Loucy (cell line): ENCODE measurements at regions not wholly inside any gene's neighbourhood (a gene's known extent, or its start where the extent isn't known, plus 50 kb on each side); places are given as distances from the start of the nearest gene placed in this dataset.
A peak's percentile ranks its signal among the peaks of the same experiment; 100 is the strongest.

Experiments used
- H2AFZ ChIP-seq: fragments of 200-600 bp; sonication (generic); 2 replicates; pipeline ENCODE4 v1.6.0; 2016; ENCODE audit warnings: antibody characterized with exemption, mild to moderate bottlenecking, low read length, moderate library complexity
- H3F3A ChIP-seq: fragments of 200-600 bp; 2 replicates; pipeline ENCODE4 v1.6.0; 2016; ENCODE audit warnings: antibody characterized with exemption, low read depth, mild to moderate bottlenecking
- H3K27me3 ChIP-seq: fragments of 200-600 bp; sonication (generic); 2 replicates; pipeline ENCODE4 v1.6.1; 2014; ENCODE audit warnings: low read length, mild to moderate bottlenecking; ENCODE audit not compliant: insufficient read depth, poor library complexity, severe bottlenecking
- H3K36me3 ChIP-seq: fragments of 200-600 bp; sonication (generic); 2 replicates; pipeline ENCODE4 v1.6.1; 2016; ENCODE audit warnings: low read length; ENCODE audit not compliant: insufficient read depth
- H3K4me1 ChIP-seq: fragments of 200-600 bp; sonication (generic); 2 replicates; pipeline ENCODE4 v1.5.1; 2014; ENCODE audit warnings: low read length, mild to moderate bottlenecking; ENCODE audit not compliant: insufficient read depth, poor library complexity, severe bottlenecking
- H3K4me2 ChIP-seq: fragments of 200-600 bp; sonication (generic); 2 replicates; pipeline ENCODE4 v1.6.0; 2014; ENCODE audit warnings: antibody characterized with exemption, low read length, low read depth, mild to moderate bottlenecking; ENCODE audit not compliant: poor library complexity, severe bottlenecking
- H3K4me3 ChIP-seq: fragments of 200-600 bp; sonication (generic); 2 replicates; pipeline ENCODE4 v1.5.1; 2014; ENCODE audit warnings: low read length, mild to moderate bottlenecking, mixed read lengths; ENCODE audit not compliant: poor library complexity, severe bottlenecking
- H3K79me2 ChIP-seq: fragments of 200-600 bp; sonication (generic); 2 replicates; pipeline ENCODE4 v1.6.1; 2014; ENCODE audit warnings: low read length; ENCODE audit not compliant: insufficient read depth
- H3K9ac ChIP-seq: fragments of 200-600 bp; sonication (generic); 2 replicates; pipeline ENCODE4 v1.6.0; 2014; ENCODE audit warnings: mild to moderate bottlenecking, low read depth, low read length, moderate library complexity; ENCODE audit not compliant: poor library complexity, severe bottlenecking
- H3K9me2 ChIP-seq: fragments of 200-600 bp; sonication (generic); replicated peaks from 2 replicates; pipeline ENCODE4 v1.6.1; 2016; ENCODE audit warnings: low read depth, low read length, mixed read lengths
- H3K9me3 ChIP-seq: fragments of 200-600 bp; sonication (generic); 2 replicates; pipeline ENCODE4 v1.6.1; 2014; ENCODE audit warnings: mild to moderate bottlenecking, antibody characterized with exemption, low read length, low read depth; ENCODE audit not compliant: insufficient read depth
- H4K20me1 ChIP-seq: fragments of 200-600 bp; sonication (generic); 2 replicates; pipeline ENCODE4 v1.6.0; 2014; ENCODE audit warnings: antibody characterized with exemption, low read length, mild to moderate bottlenecking; ENCODE audit not compliant: insufficient read depth, poor library complexity, severe bottlenecking
- CTCF ChIP-seq: fragments of 200-600 bp; sonication (generic); conservative IDR thresholded peaks from 2 replicates; pipeline ENCODE4 v1.5.1; 2014; ENCODE audit warnings: mild to moderate bottlenecking, antibody characterized with exemption, low read length
- EZH2phosphoT487 ChIP-seq: fragments of 200-600 bp; IDR thresholded peaks from 2 replicates; pipeline ENCODE4 v1.6.1; 2018; ENCODE audit warnings: antibody characterized with exemption, mild to moderate bottlenecking, moderate library complexity, borderline replicate concordance

- H3K9ac ChIP-seq, result no peak overlapping the region
- H3K79me2 ChIP-seq, result no peaks in the 10 kb centered on the region
- H3K9me2 ChIP-seq, result no peaks in the 10 kb centered on the region
- H3K4me1 ChIP-seq, result peaks cover 57% of the 10 kb centered on the region
- H3K4me3 ChIP-seq, result no peak overlapping the region
- H4K20me1 ChIP-seq, result peaks cover under 1% of the 10 kb centered on the region
- H3K27me3 ChIP-seq, result no peaks in the 10 kb centered on the region
- TF ChIP-seq EZH2phosphoT487 (no peak), CTCF (no peak)
- no peak overlapping the region for H2AFZ ChIP-seq
- H3K9me3 ChIP-seq, result no peaks in the 10 kb centered on the region
- H3F3A ChIP-seq, result peaks cover 8% of the 10 kb centered on the region; the same call in 1 of the 2 replicates
- no peaks in the 10 kb centered on the region for H3K36me3 ChIP-seq
- no peak overlapping the region for H3K4me2 ChIP-seq
These were observed 190.8 kb upstream of the RASA1 start for GRCh38 chr5:87076931-87077330.

- H2AFZ ChIP-seq, result no peak overlapping the region
- no peak for TF ChIP-seq EZH2phosphoT487
- no peak for TF ChIP-seq CTCF
- no peaks in the 10 kb centered on the region for H3K9me2 ChIP-seq
- peaks cover 63% of the 10 kb centered on the region for H3K4me1 ChIP-seq
- H3K4me3 ChIP-seq, result no peak overlapping the region
- peak overlapping the region; percentile 12 for H3K4me2 ChIP-seq
- H3F3A ChIP-seq, result peaks cover 11% of the 10 kb centered on the region; the same call in 1 of the 2 replicates
- peaks cover 6% of the 10 kb centered on the region; the same call in 1 of the 2 replicates for H3K9me3 ChIP-seq
- H4K20me1 ChIP-seq, result peaks cover 3% of the 10 kb centered on the region
- no peak overlapping the region for H3K9ac ChIP-seq
- no peaks in the 10 kb centered on the region for H3K79me2 ChIP-seq
- H3K27me3 ChIP-seq, result no peaks in the 10 kb centered on the region
- H3K36me3 ChIP-seq, result no peaks in the 10 kb centered on the region
These were observed 188.5 kb upstream of the RASA1 start for GRCh38 chr5:87079219-87079618.

GRCh38 chr5:87081016-87081415 lies 186.7 kb upstream of the RASA1 start:
- Histone ChIP-seq H3K9me2 (no peaks in the 10 kb centered on the region), H3K4me2 (peak overlapping the region; percentile 76), H3F3A (peaks cover 11% of the 10 kb centered on the region; the same call in 1 of the 2 replicates), H3K9me3 (peaks cover 7% of the 10 kb centered on the region; the same call in 1 of the 2 replicates), H3K4me3 (peak overlapping the region; percentile 39), H4K20me1 (peaks cover 3% of the 10 kb centered on the region), H3K79me2 (no peaks in the 10 kb centered on the region), H3K27me3 (no peaks in the 10 kb centered on the region), H3K36me3 (no peaks in the 10 kb centered on the region), H3K9ac (no peak overlapping the region), H3K4me1 (peaks cover 45% of the 10 kb centered on the region), H2AFZ (no peak overlapping the region)
- no peak for TF ChIP-seq CTCF
- no peak for TF ChIP-seq EZH2phosphoT487
